ENCODE measurements at regions not wholly inside any gene's neighbourhood (a gene's known extent, or its start where the extent isn't known, plus 50 kb on each side); places are given as distances from the start of the nearest gene placed in this dataset.

DNA sequence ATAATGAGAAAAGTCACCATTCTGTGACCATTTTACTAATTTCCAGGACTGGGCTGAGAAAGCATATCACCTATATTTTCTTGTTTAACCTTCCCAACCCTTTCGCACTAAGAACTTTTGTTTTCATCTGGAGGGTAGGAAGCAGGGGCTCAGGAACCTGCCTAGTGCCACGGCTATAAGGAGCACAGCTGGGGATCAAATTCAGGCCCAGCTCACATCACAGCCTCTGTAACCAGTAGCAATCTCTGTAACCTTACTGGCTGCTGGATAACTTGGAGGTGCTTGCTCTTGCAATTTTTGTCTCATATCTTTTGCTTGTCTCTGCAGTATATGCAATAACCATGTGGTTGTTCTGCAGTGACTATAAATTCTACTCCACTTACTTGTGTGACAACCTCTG is 62.0 kb downstream of the PABIR2 start:
- H3K27ac ChIP-seq (ENCODE audit: low read depth, low read length): no peak overlapping the region
- no peaks in the 10 kb centered on the region for H3K27me3 ChIP-seq (ENCODE audit: insufficient read depth, low read length)
- H3K9me3 ChIP-seq (ENCODE audit: control insufficient read depth in 1 of 2, insufficient read depth in 1 of 2, low read depth in 1 of 2, low read length in 2 of 2): no peaks in the 10 kb centered on the region
- H3K79me2 ChIP-seq (ENCODE audit: insufficient read depth, low read length): no peaks in the 10 kb centered on the region
- H3K4me1 ChIP-seq (ENCODE audit: control insufficient read depth in 1 of 2, insufficient read depth in 2 of 2, low read length in 2 of 2): no peaks in the 10 kb centered on the region; a peak in 1 of 4 replicates
- no peak overlapping the region for H3K4me2 ChIP-seq (ENCODE audit: low read length)
- intact Hi-C loops (cut with micrococcal nuclease): no loop called here
- DNase-seq (ENCODE audit: low read depth, low spot score): no peak
- no peaks in the 10 kb centered on the region for H3K9me2 ChIP-seq (ENCODE audit: insufficient read depth)
- H4K20me1 ChIP-seq (ENCODE audit: insufficient read depth): no peaks in the 10 kb centered on the region
- CTCF ChIA-PET: no interaction called here
- H3K9ac ChIP-seq (ENCODE audit: low read length): no peak overlapping the region
- RAD21 ChIA-PET (ENCODE audit: low non-redundant PET in 1 of 2, low total read pairs in 2 of 2, uncharacterized antibody in 2 of 2, unreplicated experiment in 2 of 2): no interaction called here
- BruUV-seq (replicated peaks): no TSS peak
- no peaks in the 10 kb centered on the region for H3K36me3 ChIP-seq (ENCODE audit: control insufficient read depth in 1 of 2, insufficient read depth in 2 of 2, low read length in 2 of 2)
- H3K4me3 ChIP-seq (replicated peaks in 1 of 2; ENCODE audit: low read depth in 1 of 2, low read length in 2 of 2): no peak overlapping the region
- no peak overlapping the region for H2AFZ ChIP-seq (ENCODE audit: low read depth, low read length, poor library complexity, severe bottlenecking)
- ATAC-seq: no peak
- TF ChIP-seq YY1 (IDR thresholded peaks at IDR 0.05; ENCODE audit: extremely low read depth, insufficient replicate concordance, low read depth, low read length) (no peak), REST (IDR thresholded peaks at IDR 0.05; ENCODE audit: low read depth) (no peak), ELF1 (IDR thresholded peaks at IDR 0.05; ENCODE audit: borderline replicate concordance, low read depth) (no peak)
- POLR2A ChIA-PET: no interaction called here

GRCh38 chrX:134734466-134734952 is 62.5 kb downstream of the PABIR2 start:
- CTCF ChIA-PET: no interaction called here
- DNase-seq (ENCODE audit: low read depth, low spot score) (no peak), ATAC-seq (no peak)
- H3K4me1 ChIP-seq (ENCODE audit: control insufficient read depth in 1 of 2, insufficient read depth in 2 of 2, low read length in 2 of 2): no peaks in the 10 kb centered on the region; a peak in 1 of 4 replicates
- no peaks in the 10 kb centered on the region for H4K20me1 ChIP-seq (ENCODE audit: insufficient read depth)
- no peak overlapping the region for H3K9ac ChIP-seq (ENCODE audit: low read length)
- intact Hi-C loops (cut with micrococcal nuclease): no loop called here
- no TSS peak for BruUV-seq (replicated peaks)
- H3K36me3 ChIP-seq (ENCODE audit: control insufficient read depth in 1 of 2, insufficient read depth in 2 of 2, low read length in 2 of 2): no peaks in the 10 kb centered on the region
- no peak overlapping the region for H2AFZ ChIP-seq (ENCODE audit: low read depth, low read length, poor library complexity, severe bottlenecking)
- no peaks in the 10 kb centered on the region for H3K9me3 ChIP-seq (ENCODE audit: control insufficient read depth in 1 of 2, insufficient read depth in 1 of 2, low read depth in 1 of 2, low read length in 2 of 2)
- H3K4me3 ChIP-seq (replicated peaks in 1 of 2; ENCODE audit: low read depth in 1 of 2, low read length in 2 of 2): no peak overlapping the region
- H3K79me2 ChIP-seq (ENCODE audit: insufficient read depth, low read length): no peaks in the 10 kb centered on the region
- no peaks in the 10 kb centered on the region for H3K9me2 ChIP-seq (ENCODE audit: insufficient read depth)
- H3K27me3 ChIP-seq (ENCODE audit: insufficient read depth, low read length): no peaks in the 10 kb centered on the region
- POLR2A ChIA-PET: no interaction called here
- no peak overlapping the region for H3K4me2 ChIP-seq (ENCODE audit: low read length)
- RAD21 ChIA-PET (ENCODE audit: low non-redundant PET in 1 of 2, low total read pairs in 2 of 2, uncharacterized antibody in 2 of 2, unreplicated experiment in 2 of 2): no interaction called here
- no peak overlapping the region for H3K27ac ChIP-seq (ENCODE audit: low read depth, low read length)
- TF ChIP-seq MAX (IDR thresholded peaks at IDR 0.05) (no peak), CBX3 (IDR thresholded peaks at IDR 0.05; ENCODE audit: low read depth) (no peak), TCF7L2 (IDR thresholded peaks at IDR 0.05; ENCODE audit: borderline replicate concordance, extremely low read depth, insufficient read depth, insufficient read length) (no peak), ATF3 (IDR thresholded peaks at IDR 0.05) (no peak), POLR2A (IDR thresholded peaks at IDR 0.05; ENCODE audit: borderline replicate concordance, extremely low read depth, insufficient read depth, insufficient read length) (no peak), SP1 (IDR thresholded peaks at IDR 0.05; ENCODE audit: low read depth) (no peak), ZNF274 (IDR thresholded peaks at IDR 0.05; ENCODE audit: low read depth, low read length) (no peak), ZBTB33 (IDR thresholded peaks at IDR 0.05; ENCODE audit: extremely low read depth, insufficient replicate concordance, low read length) (no peak), FOSL1 (IDR thresholded peaks at IDR 0.05; ENCODE audit: low read depth) (no peak)
